Transverse colon (tissue), 4 donors: ENCODE measurements at regions not wholly inside any gene's neighbourhood (a gene's known extent, or its start where the extent isn't known, plus 50 kb on each side); places are given as distances from the start of the nearest gene placed in this dataset.

Experiments used
- EP300 ChIP-seq: sonication (generic); formaldehyde crosslinking; IDR thresholded peaks from one replicate; pipeline ENCODE4 v1.6.1; 2017; ENCODE audit warnings: antibody characterized with exemption, low read depth
- POLR2A ChIP-seq: fragments of 450-650 bp; IDR thresholded peaks from one replicate; pipeline ENCODE4 v1.6.1; 2016; ENCODE audit warnings: antibody characterized with exemption, mild to moderate bottlenecking, moderate library complexity
- POLR2AphosphoS5 ChIP-seq, 3 donors: sonication (generic); formaldehyde crosslinking; IDR thresholded peaks; one replicate each; pipeline ENCODE4 v1.6.1; 2016; ENCODE audit warnings: antibody characterized with exemption in 3 of 3
- TF ChIP-seq, protein P1 (sequence below), 5 experiments: fragments of 200-600 bp in 3 of 5; fragments of 450-650 bp in 2 of 5; sonication (generic) in 3 of 5; IDR thresholded peaks; 1 replicate in 2 of 5; 2 replicates in 3 of 5; pipeline ENCODE4 v1.5.1; 2016 to 2017; ENCODE audit warnings: antibody characterized with exemption in 5 of 5, inconsistent platforms in 3 of 5, mild to moderate bottlenecking in 2 of 5, moderate library complexity in 1 of 5

DNA sequence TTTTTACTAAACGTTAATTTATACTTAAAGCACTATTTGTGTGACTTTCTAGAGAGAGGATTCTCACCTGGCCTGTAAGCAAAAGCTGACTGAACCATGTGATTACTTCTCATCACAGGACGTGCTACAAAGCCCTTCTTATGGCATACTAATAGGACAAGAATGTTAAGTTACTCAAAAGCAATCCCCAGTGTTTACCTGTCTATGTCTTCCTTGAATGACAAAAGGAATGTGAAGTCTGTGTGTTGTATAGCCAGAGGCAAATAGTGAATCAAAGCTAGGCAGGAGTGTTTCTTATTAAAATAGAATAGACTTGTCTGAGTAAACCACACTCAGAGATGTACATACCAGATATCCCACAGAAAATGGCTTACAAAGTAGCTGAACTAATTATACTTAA, 1465.5 kb downstream of the SUCLG1 start:
- TF ChIP-seq POLR2A = no peak
- no peak for TF ChIP-seq EP300
- TF ChIP-seq, protein P1, sequence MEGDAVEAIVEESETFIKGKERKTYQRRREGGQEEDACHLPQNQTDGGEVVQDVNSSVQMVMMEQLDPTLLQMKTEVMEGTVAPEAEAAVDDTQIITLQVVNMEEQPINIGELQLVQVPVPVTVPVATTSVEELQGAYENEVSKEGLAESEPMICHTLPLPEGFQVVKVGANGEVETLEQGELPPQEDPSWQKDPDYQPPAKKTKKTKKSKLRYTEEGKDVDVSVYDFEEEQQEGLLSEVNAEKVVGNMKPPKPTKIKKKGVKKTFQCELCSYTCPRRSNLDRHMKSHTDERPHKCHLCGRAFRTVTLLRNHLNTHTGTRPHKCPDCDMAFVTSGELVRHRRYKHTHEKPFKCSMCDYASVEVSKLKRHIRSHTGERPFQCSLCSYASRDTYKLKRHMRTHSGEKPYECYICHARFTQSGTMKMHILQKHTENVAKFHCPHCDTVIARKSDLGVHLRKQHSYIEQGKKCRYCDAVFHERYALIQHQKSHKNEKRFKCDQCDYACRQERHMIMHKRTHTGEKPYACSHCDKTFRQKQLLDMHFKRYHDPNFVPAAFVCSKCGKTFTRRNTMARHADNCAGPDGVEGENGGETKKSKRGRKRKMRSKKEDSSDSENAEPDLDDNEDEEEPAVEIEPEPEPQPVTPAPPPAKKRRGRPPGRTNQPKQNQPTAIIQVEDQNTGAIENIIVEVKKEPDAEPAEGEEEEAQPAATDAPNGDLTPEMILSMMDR (IDR thresholded peaks at IDR 0.05) = no peak
- no peak for TF ChIP-seq POLR2AphosphoS5 (IDR thresholded peaks at IDR 0.05)
